Endothelial cell of umbilical vein (primary cell): ENCODE measurements at regions not wholly inside any gene's neighbourhood (a gene's known extent, or its start where the extent isn't known, plus 50 kb on each side); places are given as distances from the start of the nearest gene placed in this dataset.

Experiments used
- BruUV-seq: library from RNA; stranded (reverse); fragments of 400-500 nt; replicated peaks from 2 replicates; lab custom pipeline; 2021; lab: Mats Ljungman, UMichigan
- CTCF ChIA-PET: fragments of 300-600, 350-600 bp; sonication (Branson Sonifier 250); formaldehyde crosslinking; loops from one replicate; lab custom pipeline; 2021; ENCODE audit warnings: antibody characterized with exemption, inconsistent platforms; lab: Charles Lee
- POLR2A ChIA-PET: fragments of 300-600, 350-600 bp; sonication (Branson Sonifier 250); formaldehyde crosslinking; loops from one replicate; lab custom pipeline; 2021; ENCODE audit warnings: antibody characterized with exemption, inconsistent platforms; lab: Charles Lee
- DNase-seq: peaks from one replicate; pipeline ENCODE4 v3.0.0-alpha.2; 2011; ENCODE audit warnings: low read depth, low spot score
- FAIRE-seq: peaks from 2 replicates; lab custom pipeline; 2011; peaks lifted over from hg19 to GRCh38; lab: Jason Lieb, UNC
- H2AFZ ChIP-seq: 2 replicates; pipeline ENCODE4 v1.6.0; 2012; ENCODE audit warnings: low read depth, low read length, control low read depth, inconsistent platforms
- H3K27ac ChIP-seq: 2 replicates; pipeline ENCODE4 v1.5.1; 2011; ENCODE audit warnings: low read depth, mild to moderate bottlenecking, control low read depth, low read length, moderate library complexity; ENCODE audit not compliant: insufficient read depth
- H3K27me3 ChIP-seq, 2 experiments: 2 replicates each; pipeline versions ENCODE4 v1.6.0 to v1.6.1; 2011; ENCODE audit warnings: low read length in 2 of 2, mixed read lengths in 1 of 2; ENCODE audit not compliant: control insufficient read depth in 2 of 2, insufficient read depth in 2 of 2
- H3K36me3 ChIP-seq, 2 experiments: 2 replicates in 1 of 2; 3 replicates in 1 of 2; pipeline ENCODE4 v1.5.1; 2011; ENCODE audit warnings: low read length in 2 of 2, mild to moderate bottlenecking in 1 of 2, moderate library complexity in 1 of 2; ENCODE audit not compliant: control insufficient read depth in 2 of 2, insufficient read depth in 2 of 2; ENCODE audit errors: extremely low read depth in 1 of 2
- H3K4me1 ChIP-seq: 3 replicates; pipeline ENCODE4 v1.5.1; 2011; ENCODE audit warnings: mild to moderate bottlenecking, low read length; ENCODE audit not compliant: control insufficient read depth, insufficient read depth; ENCODE audit errors: extremely low read depth
- H3K4me2 ChIP-seq: 2 replicates; pipeline ENCODE4 v1.6.1; 2011; ENCODE audit warnings: low read length, control low read depth, mixed read lengths; ENCODE audit not compliant: insufficient read depth
- H3K4me3 ChIP-seq, 3 experiments: fragments of 200-600 bp in 1 of 3; sonication (generic), shearing (Covaris generic) in 1 of 3; replicated peaks in 1 of 3; 2 replicates each; pipeline ENCODE4 v1.5.1; 2011 to 2016; ENCODE audit warnings: control low read depth in 3 of 3, low read length in 3 of 3, mild to moderate bottlenecking in 2 of 3, inconsistent platforms in 1 of 3, low read depth in 1 of 3, moderate library complexity in 1 of 3; ENCODE audit not compliant: insufficient read depth in 1 of 3
- H3K79me2 ChIP-seq: 2 replicates; pipeline ENCODE4 v1.6.0; 2012; ENCODE audit warnings: low read length, inconsistent platforms; ENCODE audit not compliant: control insufficient read depth, insufficient read depth
- H3K9ac ChIP-seq: replicated peaks from 2 replicates; pipeline ENCODE3; 2011; ENCODE audit warnings: low read length, control low read depth; ENCODE audit not compliant: insufficient read depth; ENCODE audit errors: extremely low read depth
- H3K9me1 ChIP-seq: replicated peaks from 3 replicates; pipeline ENCODE4 v1.6.0; 2011; ENCODE audit warnings: mild to moderate bottlenecking, low read length; ENCODE audit not compliant: control insufficient read depth, insufficient read depth; ENCODE audit errors: extremely low read depth
- H3K9me3 ChIP-seq: replicated peaks from 2 replicates; pipeline ENCODE4 v1.5.1; 2012; ENCODE audit warnings: low read length, inconsistent platforms; ENCODE audit not compliant: control insufficient read depth, insufficient read depth
- H4K20me1 ChIP-seq: replicated peaks from 2 replicates; pipeline ENCODE3; 2011; ENCODE audit warnings: mild to moderate bottlenecking, low read length; ENCODE audit not compliant: control insufficient read depth, insufficient read depth; ENCODE audit errors: extremely low read depth
- CTCF ChIP-seq, 2 donors: IDR thresholded peaks; 1 replicate in 1 of 2; 2 replicates in 1 of 2; pipeline ENCODE4 v1.5.1; 2011; ENCODE audit warnings: low read length in 2 of 2, mild to moderate bottlenecking in 2 of 2, moderate library complexity in 2 of 2, control low read depth in 1 of 2, inconsistent platforms in 1 of 2, low read depth in 1 of 2; ENCODE audit not compliant: insufficient read depth in 1 of 2; ENCODE audit errors: extremely low read depth in 1 of 2
- EZH2 ChIP-seq: IDR thresholded peaks from 2 replicates; pipeline ENCODE4 v1.6.1; 2012; ENCODE audit warnings: borderline replicate concordance, low read depth, mild to moderate bottlenecking, moderate library complexity, low read length, inconsistent platforms; ENCODE audit not compliant: severe bottlenecking
- FOS ChIP-seq: IDR thresholded peaks from 2 replicates; pipeline ENCODE4 v1.6.1; 2011; ENCODE audit warnings: mild to moderate bottlenecking, low read length, moderate library complexity, borderline replicate concordance; ENCODE audit not compliant: insufficient read depth
- GATA2 ChIP-seq: IDR thresholded peaks from 2 replicates; pipeline ENCODE4 v1.7.0; 2011; ENCODE audit warnings: low read depth, mild to moderate bottlenecking, moderate library complexity, mixed read lengths, low read length; ENCODE audit not compliant: insufficient read length, insufficient read depth
- JUN ChIP-seq: IDR thresholded peaks from 2 replicates; pipeline ENCODE4 v1.6.1; 2011; ENCODE audit warnings: borderline replicate concordance, low read depth; ENCODE audit not compliant: insufficient read length, insufficient read depth
- MYC ChIP-seq: IDR thresholded peaks from one replicate; pipeline ENCODE4 v1.6.1; 2011; ENCODE audit warnings: mild to moderate bottlenecking, low read depth, low read length
- POLR2A ChIP-seq: IDR thresholded peaks from 2 replicates; pipeline ENCODE4 v1.6.1; 2012; ENCODE audit warnings: low read depth, mild to moderate bottlenecking, control low read depth, low read length
- POLR2AphosphoS5 ChIP-seq: IDR thresholded peaks from 2 replicates; pipeline ENCODE4 v1.6.1; 2012; ENCODE audit warnings: low read depth, mild to moderate bottlenecking, control low read depth, low read length, moderate library complexity; ENCODE audit not compliant: insufficient read depth
- dilution Hi-C: fragments of 300-500 bp; cut with MboI; formaldehyde crosslinking; loops from one replicate; pipeline ENCODE4 v1.15.0; 2019; ENCODE audit warnings: low sequenced_read_pairs; ENCODE audit not compliant: extremely low pct_ligation_motif_present
- intact Hi-C: fragments of 100-400 bp; cut with micrococcal nuclease; formaldehyde crosslinking; loops from one replicate; pipeline ENCODE4 v1.10.0; 2022

GRCh38 chr2:118349365-118349764, 261.1 kb downstream of the INSIG2 start:
- H3K9me1 ChIP-seq = no peaks in the 10 kb centered on the region
- FAIRE-seq = no peak
- H3K4me1 ChIP-seq = no peaks in the 10 kb centered on the region
- no peak overlapping the region for H2AFZ ChIP-seq
- ChIA-PET POLR2A (no interaction called here), CTCF (no interaction called here)
- no peak overlapping the region for H3K9ac ChIP-seq
- TF ChIP-seq EZH2 = no peak
- no peak for TF ChIP-seq GATA2
- TF ChIP-seq MYC = no peak
- no peak for TF ChIP-seq POLR2AphosphoS5
- no peak for TF ChIP-seq POLR2A
- no peak for TF ChIP-seq FOS
- TF ChIP-seq CTCF (IDR thresholded peaks at IDR 0.05; ENCODE audit: extremely low read depth in 1 of 2, insufficient read depth in 1 of 2, low read depth in 1 of 2, low read length in 2 of 2) = no peak
- TF ChIP-seq JUN = no peak
- no peaks in the 10 kb centered on the region for H3K79me2 ChIP-seq
- intact Hi-C loops (loop anchor here (2.0 kb wide), 1 partner anchor 57 kb away; no protein-coding TSS in a partner anchor), dilution Hi-C loops (no loop called here)
- no peaks in the 10 kb centered on the region for H3K9me3 ChIP-seq
- H3K27me3 ChIP-seq = no peaks in the 10 kb centered on the region
- no peaks in the 10 kb centered on the region for H4K20me1 ChIP-seq
- DNase-seq = no peak
- H3K4me2 ChIP-seq = no peak overlapping the region
- H3K36me3 ChIP-seq = no peaks in the 10 kb centered on the region
- H3K4me3 ChIP-seq = no peak overlapping the region
- H3K27ac ChIP-seq = no peak overlapping the region
- BruUV-seq = no TSS peak
